Left ventricle myocardium inferior (tissue), 1 donor: ENCODE measurements at regions not wholly inside any gene's neighbourhood (a gene's known extent, or its start where the extent isn't known, plus 50 kb on each side); places are given as distances from the start of the nearest gene placed in this dataset.

Source experiments
- DNase-seq: peaks from one replicate; pipeline ENCODE4 v3.0.0-alpha.2; 2020
- H3K27ac ChIP-seq: fragments of 200-600 bp; replicated peaks from 2 replicates; pipeline ENCODE4 v1.8.0; 2021
- H3K27me3 ChIP-seq: fragments of 200-600 bp; 2 replicates; pipeline ENCODE4 v1.8.0; 2021; ENCODE audit warnings: low read depth
- H3K36me3 ChIP-seq: fragments of 200-600 bp; 2 replicates; pipeline ENCODE4 v1.8.0; 2021
- H3K4me1 ChIP-seq: fragments of 200-600 bp; 2 replicates; pipeline ENCODE4 v1.8.0; 2021
- H3K4me3 ChIP-seq: fragments of 200-600 bp; 2 replicates; pipeline ENCODE4 v1.8.0; 2021; ENCODE audit warnings: mild to moderate bottlenecking, moderate library complexity
- H3K9me3 ChIP-seq: fragments of 200-600 bp; replicated peaks from 2 replicates; pipeline ENCODE4 v1.8.0; 2021
- CTCF ChIP-seq: fragments of 200-600 bp; IDR thresholded peaks from 2 replicates; pipeline ENCODE4 v1.8.0; 2021; ENCODE audit warnings: antibody characterized with exemption, mild to moderate bottlenecking, borderline replicate concordance
- intact Hi-C: fragments of 100-400 bp; cut with micrococcal nuclease; formaldehyde crosslinking; loops from one replicate; pipeline ENCODE4 v1.11.0; 2022
- donor health status: DM: no; HTN: yes; CAD: no; lungs with severe emphysema.

GRCh38 chr13:18954254-18954653, 227.4 kb downstream of the TUBA3C start:
- Histone ChIP-seq H3K36me3 (no peaks in the 10 kb centered on the region), H3K4me1 (no peaks in the 10 kb centered on the region), H3K4me3 (no peak overlapping the region), H3K9me3 (peaks cover 24% of the 10 kb centered on the region), H3K27ac (no peak overlapping the region), H3K27me3 (peaks cover 4% of the 10 kb centered on the region)
- DNase-seq, result no peak
- intact Hi-C loops, result no loop called here
- TF ChIP-seq CTCF, result no peak

- H3K4me3 ChIP-seq, result no peak overlapping the region
- intact Hi-C loops, result no loop called here
- DNase-seq, result no peak
- TF ChIP-seq CTCF, result no peak
- no peaks in the 10 kb centered on the region for H3K27me3 ChIP-seq
- H3K4me1 ChIP-seq, result no peaks in the 10 kb centered on the region
- peaks cover 15% of the 10 kb centered on the region for H3K9me3 ChIP-seq
- H3K27ac ChIP-seq, result no peak overlapping the region
- no peaks in the 10 kb centered on the region for H3K36me3 ChIP-seq
Measured at GRCh38 chr13:18953139-18953930, 228.3 kb downstream of the TUBA3C start.

GRCh38 chr13:18952225-18953016, 229.2 kb downstream of the TUBA3C start:
- intact Hi-C loops, result no loop called here
- Histone ChIP-seq H3K9me3 (peaks cover 6% of the 10 kb centered on the region), H3K27me3 (no peaks in the 10 kb centered on the region), H3K36me3 (no peaks in the 10 kb centered on the region), H3K27ac (no peak overlapping the region), H3K4me3 (no peak overlapping the region), H3K4me1 (no peaks in the 10 kb centered on the region)
- no peak for DNase-seq
- TF ChIP-seq CTCF, result no peak

- no peak for TF ChIP-seq CTCF
- intact Hi-C loops, result no loop called here
- Histone ChIP-seq H3K4me3 (no peak overlapping the region), H3K27ac (no peak overlapping the region), H3K27me3 (no peaks in the 10 kb centered on the region), H3K36me3 (no peaks in the 10 kb centered on the region), H3K4me1 (no peaks in the 10 kb centered on the region), H3K9me3 (no peaks in the 10 kb centered on the region)
- DNase-seq, result no peak
Measured at GRCh38 chr13:18951412-18951811, 230.2 kb downstream of the TUBA3C start.

- H3K27ac ChIP-seq, result no peak overlapping the region
- no peaks in the 10 kb centered on the region for H3K9me3 ChIP-seq
- peaks cover 4% of the 10 kb centered on the region for H3K27me3 ChIP-seq
- intact Hi-C loops, result no loop called here
- no peaks in the 10 kb centered on the region for H3K4me1 ChIP-seq
- H3K4me3 ChIP-seq, result no peak overlapping the region
- H3K36me3 ChIP-seq, result no peaks in the 10 kb centered on the region
- no peak for TF ChIP-seq CTCF
- no peak for DNase-seq
Measured at GRCh38 chr13:18949970-18950369, 231.7 kb downstream of the TUBA3C start.
